Heart left ventricle (tissue), 16 donors: ENCODE measurements at regions not wholly inside any gene's neighbourhood (a gene's known extent, or its start where the extent isn't known, plus 50 kb on each side); places are given as distances from the start of the nearest gene placed in this dataset.

Experiments
- ATAC-seq, 4 donors: fragments of 200-7000 bp; cut with Tn5 transposase; one replicate each; pipeline ENCODE4 v1.9.1; 2020 to 2022; ENCODE audit warnings: moderate library complexity in 4 of 4, mild to moderate bottlenecking in 3 of 4, moderate number of reproducible peaks in 1 of 4
- DNase-seq, 5 donors: peaks; one replicate each; pipeline ENCODE4 v3.0.0-alpha.2; 2020
- H3K27ac ChIP-seq, 12 donors: fragments of 200-600 bp; sonication (generic) in 4 of 12; one replicate each; pipeline versions ENCODE4 v1.5.0 to v1.8.0; 2016 to 2022; ENCODE audit warnings: mild to moderate bottlenecking in 2 of 12
- H3K27me3 ChIP-seq, 9 donors: fragments of 200-600 bp; sonication (generic) in 2 of 9; one replicate each; pipeline versions ENCODE4 v1.5.1 to v1.8.0; 2016 to 2022; ENCODE audit warnings: mild to moderate bottlenecking in 3 of 9
- H3K36me3 ChIP-seq, 9 donors: fragments of 200-600 bp; sonication (generic) in 2 of 9; one replicate each; pipeline versions ENCODE4 v1.5.0 to v1.8.0; 2018 to 2022; ENCODE audit warnings: mild to moderate bottlenecking in 2 of 9
- H3K4me1 ChIP-seq, 12 donors: fragments of 200-600 bp; sonication (generic) in 4 of 12; one replicate each; pipeline versions ENCODE4 v1.5.0 to v1.8.0; 2016 to 2022; ENCODE audit warnings: mild to moderate bottlenecking in 3 of 12
- H3K4me3 ChIP-seq, 12 donors: fragments of 200-600 bp; sonication (generic) in 4 of 12; one replicate each; pipeline versions ENCODE4 v1.5.0 to v1.8.0; 2017 to 2022; ENCODE audit warnings: mild to moderate bottlenecking in 9 of 12, moderate library complexity in 4 of 12
- H3K9me3 ChIP-seq, 12 donors: fragments of 200-600 bp; sonication (generic) in 4 of 12; one replicate each; pipeline versions ENCODE4 v1.5.0 to v1.8.0; 2016 to 2022; ENCODE audit warnings: mild to moderate bottlenecking in 1 of 12
- CTCF ChIP-seq, 12 donors: fragments of 200-600 bp; sonication (generic) in 4 of 12; IDR thresholded peaks; one replicate each; pipeline versions ENCODE4 v1.5.0 to v1.8.0; 2018 to 2022; ENCODE audit warnings: antibody characterized with exemption in 12 of 12, mild to moderate bottlenecking in 5 of 12
- POLR2A ChIP-seq, 2 donors: fragments of 450-650 bp; IDR thresholded peaks; one replicate each; pipeline ENCODE4 v1.6.1; 2017; ENCODE audit warnings: antibody characterized with exemption in 2 of 2, mild to moderate bottlenecking in 2 of 2, moderate library complexity in 2 of 2
- WGBS, 4 donors: extraction: QIAGEN DNeasy Blood & Tissue Kit in 2 of 4; methylation state at CpG; one replicate each; pipeline versions ENCODE4 v1.1.5 to v1.1.7; 2013 to 2018; 5-methylcytosine and 5-hydroxymethylcytosine counted together
- intact Hi-C, 10 donors: fragments of 100-400 bp; cut with DNase I; formaldehyde crosslinking; loops; one replicate each; pipeline versions ENCODE4 v1.11.1 to v1.14.2; 2022
- donor health status: ischemic (EF 13 %, LVEDD 7.1; RV severe dilation, severe dysfunction).
- donor health status: healthy with polysubstance abuse.
- donor health status: DM: no; HTN: yes; CAD: no.
- donor health status: DM: no; HTN: no; CAD: no.
- donor health status: ischemic (EF 25% LVEDD 6.9; RV normal size, moderate dysfunction).
- donor health status: ischemic (EF 25% LVEDD 5.7; RV mildly dilated, moderate dysfunction).
- donor health status: healthy.
- donor health status: DM: yes; HTN: yes; CAD: no.
- donor health status: ischemic (EF 35%, LVEDD 5.7; RV mildly dilated, moderate dysfunction).
- donor health status: nonischemic (EF 11% LVEDD 7.7; RV severe dilation, severe dysfunction).
- donor health status: DM: yes; HTN: yes; CAD: no.
- donor health status: PGD.
- donor health status: ischemic (EF 29% LVEDD 5.4; RV normal size, mild dysfunction).
- donor health status: nonischemic (EF 23%, LVEDD 6.1; RV moderate dilation, normal function).

DNA sequence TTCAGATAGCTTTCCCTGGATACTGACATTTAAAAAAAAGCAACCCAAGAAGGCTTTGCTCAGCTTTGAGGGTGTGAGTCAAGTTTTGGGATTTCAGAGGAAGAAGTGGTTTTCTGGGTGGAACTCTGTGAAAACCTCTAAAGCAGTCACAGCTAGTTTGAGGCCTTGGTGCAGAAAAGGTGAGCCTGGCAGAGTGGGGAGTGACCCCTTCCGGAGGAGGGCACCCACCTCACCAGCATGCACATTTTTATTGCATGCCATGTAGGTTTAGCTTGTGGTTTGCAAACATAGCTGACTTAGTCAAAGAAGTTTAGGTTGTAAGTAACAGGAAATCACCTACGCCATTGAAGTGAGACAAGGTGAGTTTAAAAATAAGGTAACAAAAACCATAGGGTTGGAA, 146.8 kb upstream of the PMEPA1 start:
- H3K27me3 ChIP-seq, result no peaks in the 10 kb centered on the region
- H3K9me3 ChIP-seq, result peaks cover 0 to 5% (median 0%) of the 10 kb centered on the region in 12 donors
- 91 to 98% (median 94%) methylated on average over 2 of the region's 2 CpGs for WGBS, 4 donors
- H3K4me1 ChIP-seq, result peaks cover 0 to 6% (median 0%) of the 10 kb centered on the region in 12 donors
- ATAC-seq (no peak), DNase-seq (no peak)
- H3K4me3 ChIP-seq, result no peak overlapping the region
- TF ChIP-seq POLR2A (IDR thresholded peaks at IDR 0.05), result no peak
- TF ChIP-seq CTCF (IDR thresholded peaks at IDR 0.05), result no peak
- intact Hi-C loops, result loop anchor here in 2 of 10 donors (10.0 kb wide), 2 partner anchors 202 to 318 kb away; no protein-coding TSS in a partner anchor
- no peaks in the 10 kb centered on the region for H3K36me3 ChIP-seq
- no peak overlapping the region for H3K27ac ChIP-seq

GRCh38 chr20:57851796-57852195, 142.0 kb upstream of the PMEPA1 start:
- Histone ChIP-seq H3K36me3 (no peaks in the 10 kb centered on the region), H3K9me3 (peaks cover 0 to 5% (median 0%) of the 10 kb centered on the region in 12 donors), H3K4me3 (no peak overlapping the region), H3K27me3 (no peaks in the 10 kb centered on the region), H3K27ac (peak overlapping the region in 1 of 12 donors; percentile 35), H3K4me1 (peaks cover 0 to 6% (median 0%) of the 10 kb centered on the region in 12 donors)
- no peak for TF ChIP-seq CTCF (IDR thresholded peaks at IDR 0.05)
- no peak for TF ChIP-seq POLR2A (IDR thresholded peaks at IDR 0.05)
- WGBS, 4 donors, result 63 to 74% (median 72%) methylated on average over 4 of the region's 4 CpGs
- intact Hi-C loops, result loop anchor here in 2 of 10 donors (2.0 to 10.0 kb wide), 4 partner anchors 15 to 323 kb away; no protein-coding TSS in a partner anchor
- ATAC-seq (no peak), DNase-seq (no peak)

- intact Hi-C loops, result loop anchor here in 2 of 10 donors (5.0 to 10.0 kb wide), 3 partner anchors 96 to 324 kb away; no protein-coding TSS in a partner anchor
These were observed 141.3 kb upstream of the PMEPA1 start for GRCh38 chr20:57851025-57851682.

More at GRCh38 chr20:57851025-57851682, 141.3 kb upstream of the PMEPA1 start:
- Histone ChIP-seq H3K27ac (peak overlapping the region in 1 of 12 donors; percentile 30), H3K4me3 (no peak overlapping the region), H3K4me1 (peaks cover 0 to 6% (median 0%) of the 10 kb centered on the region in 12 donors), H3K27me3 (no peaks in the 10 kb centered on the region), H3K36me3 (no peaks in the 10 kb centered on the region), H3K9me3 (peaks cover 0 to 5% (median 0%) of the 10 kb centered on the region in 12 donors)
- no peak for TF ChIP-seq CTCF (IDR thresholded peaks at IDR 0.05)
- TF ChIP-seq POLR2A (IDR thresholded peaks at IDR 0.05), result no peak
- ATAC-seq, result peak; percentile 53 to 70 (median 63)
- 86 to 92% (median 88%) methylated on average over 3 of the region's 3 CpGs for WGBS, 4 donors
- DNase-seq, result peak; percentile 57 to 77 (median 72)
